SJCRH30 (cell line): ENCODE measurements at regions not wholly inside any gene's neighbourhood (a gene's known extent, or its start where the extent isn't known, plus 50 kb on each side); places are given as distances from the start of the nearest gene placed in this dataset.
"Not testable (repeated sequence)": the region's sequence is repeated elsewhere in the genome, so short reads cannot be mapped to it uniquely, and the experiment has no call there.

Source experiments
- DNase-seq, 2 experiments: peaks; one replicate each; pipeline ENCODE4 v3.0.0-alpha.2; 2015 to 2020
- H3K27ac ChIP-seq: fragments of 250-450 bp; sonication (Bioruptor Pico); 2 replicates; pipeline ENCODE4 v1.5.1; 2020; ENCODE audit warnings: mild to moderate bottlenecking, moderate library complexity
- H3K27me3 ChIP-seq: fragments of 250-450 bp; sonication (Bioruptor Pico); 2 replicates; pipeline ENCODE4 v1.5.1; 2020; ENCODE audit warnings: mild to moderate bottlenecking, moderate library complexity
- H3K36me3 ChIP-seq: fragments of 250-450 bp; sonication (Bioruptor Pico); 2 replicates; pipeline ENCODE4 v1.5.1; 2020; ENCODE audit warnings: mild to moderate bottlenecking, moderate library complexity
- H3K4me1 ChIP-seq: fragments of 250-450 bp; sonication (Bioruptor Pico); 2 replicates; pipeline ENCODE4 v1.5.1; 2020; ENCODE audit warnings: mild to moderate bottlenecking, moderate library complexity
- H3K4me3 ChIP-seq: fragments of 250-450 bp; sonication (Bioruptor Pico); 2 replicates; pipeline ENCODE4 v1.5.1; 2020; ENCODE audit warnings: mild to moderate bottlenecking, moderate library complexity
- H3K9me3 ChIP-seq: fragments of 250-450 bp; sonication (Bioruptor Pico); replicated peaks from 2 replicates; pipeline ENCODE4 v1.5.1; 2020; ENCODE audit warnings: mild to moderate bottlenecking, moderate library complexity

DNA sequence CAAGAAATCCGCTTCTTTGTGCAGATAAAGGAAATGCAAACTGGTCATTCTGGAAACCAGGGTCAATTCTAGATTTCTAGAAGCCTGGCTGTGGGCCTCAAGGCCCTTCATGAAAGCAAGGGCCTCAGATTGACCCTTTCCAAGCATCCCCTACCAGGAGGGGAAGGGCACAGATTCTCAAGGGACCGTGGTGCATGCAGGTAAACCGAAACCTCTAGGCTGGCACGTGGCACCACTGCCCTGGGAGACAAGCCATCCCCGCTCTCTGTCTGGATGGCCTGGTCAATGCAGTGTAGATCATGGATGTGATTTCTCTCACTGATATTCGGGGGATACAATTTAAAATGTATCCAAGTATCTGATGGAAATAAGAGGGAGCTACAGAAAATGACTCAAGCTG lies 69.4 kb downstream of the TOMM20 start:
- Histone ChIP-seq H3K27ac (no peak overlapping the region), H3K27me3 (no peaks in the 10 kb centered on the region), H3K4me3 (no peak overlapping the region), H3K36me3 (no peaks in the 10 kb centered on the region), H3K4me1 (0 out of 2 replicates have a peak, but pooled peaks cover 4% of the 10 kb centered on the region), H3K9me3 (no peaks in the 10 kb centered on the region)
- DNase-seq = no peak

DNA sequence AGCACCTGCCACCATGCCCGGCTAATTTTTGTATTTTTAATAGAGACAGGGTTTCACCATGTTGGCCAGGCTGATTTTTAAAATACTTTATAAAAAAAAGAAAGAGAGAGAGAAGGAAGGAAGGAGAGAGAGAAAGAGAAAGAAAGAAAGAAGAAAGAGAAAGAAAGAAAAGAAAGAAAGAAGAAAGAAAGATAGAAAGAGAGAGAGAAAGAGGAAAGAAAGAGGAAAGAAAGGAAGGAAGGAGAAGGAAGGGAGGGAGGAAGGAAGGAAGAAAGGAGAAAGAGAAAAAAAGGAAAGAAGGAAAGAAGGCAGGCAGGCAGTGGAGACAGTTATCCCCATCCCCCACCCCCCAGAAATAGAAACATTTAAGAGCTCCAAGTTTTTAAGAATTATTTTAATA lies 69.9 kb downstream of the TOMM20 start:
- no peaks in the 10 kb centered on the region for H3K36me3 ChIP-seq
- no peak for DNase-seq
- no peaks in the 10 kb centered on the region for H3K27me3 ChIP-seq
- no peaks in the 10 kb centered on the region for H3K9me3 ChIP-seq
- H3K4me1 ChIP-seq = 0 out of 2 replicates have a peak, but pooled peaks cover 4% of the 10 kb centered on the region
- no peak overlapping the region for H3K4me3 ChIP-seq
- H3K27ac ChIP-seq = no peak overlapping the region

DNA sequence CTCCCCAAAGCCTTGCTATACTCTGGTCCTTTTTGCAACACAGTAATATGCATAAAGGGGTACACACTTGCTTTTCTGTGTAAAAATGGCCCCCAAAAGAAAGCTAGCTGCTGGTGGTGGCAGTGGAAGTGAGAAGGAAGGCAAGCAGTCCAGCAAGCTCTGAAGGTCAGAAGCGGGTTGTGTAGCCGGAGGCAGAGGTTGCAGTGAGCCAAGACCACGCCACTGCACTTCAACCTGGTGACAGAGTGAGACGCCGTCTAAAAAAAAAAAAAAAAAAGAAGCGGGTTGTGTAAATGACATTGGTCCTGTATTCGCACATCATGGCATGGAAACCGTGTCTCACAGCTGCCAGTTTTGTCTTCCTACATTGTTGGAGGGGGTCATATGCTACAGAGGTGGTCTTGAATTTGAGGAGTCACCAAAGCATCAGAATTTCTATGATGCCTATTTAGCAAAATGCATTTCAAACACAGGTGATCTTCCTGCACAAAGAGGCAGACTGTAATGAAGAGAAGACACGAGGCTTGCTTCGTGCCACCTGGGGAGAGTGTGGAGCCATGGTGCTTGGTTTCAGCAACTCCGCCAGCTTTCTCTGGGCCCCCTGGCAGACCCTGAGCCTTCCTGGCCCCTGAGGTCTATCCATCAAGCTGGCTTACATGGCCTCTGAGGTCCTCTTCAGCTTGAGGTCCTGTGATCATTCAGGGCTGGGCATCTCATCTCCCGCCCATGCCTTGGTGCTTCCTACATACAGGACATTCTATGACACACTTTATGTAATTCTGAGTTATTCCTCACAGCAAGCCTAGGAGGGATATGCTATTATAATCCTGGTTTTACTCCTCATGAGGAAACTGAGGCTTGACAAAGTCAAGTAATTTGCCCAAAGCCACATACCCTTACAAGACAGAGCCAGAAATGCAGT lies 71.0 kb downstream of the TOMM20 start:
- H3K4me1 ChIP-seq = 0 out of 2 replicates have a peak, but pooled peaks cover 4% of the 10 kb centered on the region
- no peak overlapping the region for H3K4me3 ChIP-seq
- H3K27ac ChIP-seq = no peak overlapping the region
- no peaks in the 10 kb centered on the region for H3K27me3 ChIP-seq
- no peaks in the 10 kb centered on the region for H3K36me3 ChIP-seq
- no peak for DNase-seq
- no peaks in the 10 kb centered on the region for H3K9me3 ChIP-seq

DNA sequence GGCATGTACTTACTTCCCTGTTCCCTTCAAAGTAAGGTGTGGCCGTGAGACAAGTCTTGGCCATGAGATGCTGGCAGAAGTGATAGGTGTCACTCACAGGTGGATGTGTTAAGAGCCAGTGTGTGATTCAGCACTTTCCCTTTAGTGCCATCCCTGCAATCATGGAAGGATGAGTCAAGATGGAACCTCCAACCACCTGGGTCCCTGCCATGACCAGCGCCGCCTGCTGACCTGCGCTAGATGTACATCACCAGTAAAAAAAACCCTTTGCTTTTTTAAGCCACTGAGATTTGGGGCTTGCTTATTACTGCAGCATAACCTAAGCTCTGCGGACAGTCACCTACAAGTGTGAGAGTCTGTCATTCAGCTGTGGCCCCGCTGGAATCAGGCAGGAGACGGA lies 71.7 kb downstream of the TOMM20 start:
- Histone ChIP-seq H3K27me3 (no peaks in the 10 kb centered on the region), H3K27ac (no peak overlapping the region), H3K9me3 (no peaks in the 10 kb centered on the region), H3K36me3 (no peaks in the 10 kb centered on the region), H3K4me1 (0 out of 2 replicates have a peak, but pooled peaks cover 4% of the 10 kb centered on the region), H3K4me3 (no peak overlapping the region)
- no peak for DNase-seq

DNA sequence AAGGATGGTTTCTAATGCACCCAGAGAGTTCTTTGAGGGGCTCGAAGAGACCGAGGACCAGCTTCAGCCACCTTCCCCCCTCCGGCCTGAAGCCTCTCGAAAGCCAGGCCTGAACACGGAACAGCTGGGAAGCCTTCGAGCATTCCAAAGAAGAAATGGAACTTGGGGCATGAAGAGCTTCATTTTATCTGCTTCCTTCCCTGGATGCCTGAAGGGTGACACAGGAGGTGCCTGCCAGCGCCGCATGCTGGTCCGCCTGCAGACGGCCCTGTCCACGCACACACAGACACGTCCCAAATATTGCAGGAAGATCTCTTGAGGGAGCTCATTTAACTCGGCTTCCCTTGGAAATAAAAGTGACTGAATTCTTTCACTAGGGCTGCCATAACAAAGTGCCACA lies 73.7 kb downstream of the TOMM20 start:
- no peaks in the 10 kb centered on the region for H3K27me3 ChIP-seq
- H3K4me1 ChIP-seq = peaks cover 11% of the 10 kb centered on the region; the same call in 1 of the 2 replicates
- no peak overlapping the region for H3K4me3 ChIP-seq
- H3K27ac ChIP-seq = peak overlapping the region; percentile 48
- H3K9me3 ChIP-seq = no peaks in the 10 kb centered on the region
- no peaks in the 10 kb centered on the region for H3K36me3 ChIP-seq
- DNase-seq = peak; percentile 20 to 32

DNA sequence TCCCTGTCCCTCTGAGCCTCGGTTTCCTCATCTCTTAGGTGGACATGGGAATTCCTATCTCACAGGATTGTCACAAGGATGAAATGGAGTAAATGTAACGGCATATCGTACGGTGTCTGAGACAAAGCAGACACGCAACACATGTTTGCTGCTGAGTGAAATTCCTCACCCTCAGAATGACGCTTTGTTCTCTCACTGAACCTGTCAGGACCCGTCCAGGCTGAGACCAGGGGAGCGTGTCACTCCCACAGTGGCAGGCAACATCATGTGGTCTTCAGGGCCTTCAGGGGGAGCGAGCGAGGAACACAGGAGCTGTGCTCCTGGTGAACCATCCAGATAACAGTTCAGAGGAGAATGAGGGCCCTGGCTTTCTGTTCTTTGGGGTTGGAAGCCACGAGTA lies 74.2 kb downstream of the TOMM20 start:
- DNase-seq = peak; percentile 62 to 73

DNA sequence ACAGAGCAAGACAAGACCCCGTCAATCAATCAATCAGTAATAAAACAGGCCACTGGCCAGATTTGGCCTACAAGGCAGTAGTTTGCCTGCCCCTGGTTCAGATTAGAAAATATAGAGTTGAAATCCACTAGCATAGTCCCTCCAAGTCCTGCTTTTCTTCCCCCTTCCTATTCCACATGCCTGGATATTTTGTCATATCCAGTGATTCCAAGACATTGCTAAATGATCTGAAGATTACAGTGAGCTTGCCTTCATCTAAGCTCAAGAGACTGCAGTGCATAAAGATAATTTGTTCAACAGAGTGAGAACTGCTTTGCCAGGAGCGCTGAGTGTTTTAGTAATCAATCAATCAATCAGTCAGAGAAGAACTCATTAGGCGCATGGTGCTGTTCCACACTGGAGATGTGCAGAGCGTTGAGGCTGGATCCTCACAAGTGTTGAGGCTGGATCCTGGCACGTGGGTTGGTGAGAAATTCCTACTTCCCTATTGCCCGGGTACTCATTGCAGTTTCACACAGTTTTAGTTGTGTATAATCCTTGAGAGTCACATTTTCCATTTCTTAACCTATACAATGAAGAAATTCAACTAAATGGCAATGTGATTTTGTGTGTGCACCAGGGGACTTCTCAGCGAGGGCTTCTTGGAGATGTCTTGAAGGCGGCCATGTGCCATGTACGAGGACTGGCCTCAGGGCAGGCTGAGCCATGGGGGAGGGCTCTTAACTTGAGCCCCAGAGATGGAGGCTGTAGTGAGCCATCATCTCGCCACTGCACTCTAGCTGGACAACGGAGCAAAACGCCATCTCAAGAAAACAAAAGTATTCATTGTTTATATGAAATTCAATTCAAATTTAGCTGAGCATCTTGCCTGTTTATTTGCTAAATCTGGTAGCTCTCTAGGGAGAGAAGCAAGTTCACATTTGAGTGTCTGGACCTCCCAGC lies 76.3 kb downstream of the TOMM20 start:
- Histone ChIP-seq H3K36me3 (no peaks in the 10 kb centered on the region), H3K9me3 (no peaks in the 10 kb centered on the region), H3K27me3 (no peaks in the 10 kb centered on the region), H3K4me3 (no peak overlapping the region), H3K4me1 (peaks cover 26% of the 10 kb centered on the region), H3K27ac (no peak overlapping the region)
- DNase-seq = no peak

More for the DNA sequence above, 74.2 kb downstream of the TOMM20 start:
- H3K4me1 ChIP-seq = peaks cover 15% of the 10 kb centered on the region
- H3K27me3 ChIP-seq = no peaks in the 10 kb centered on the region
- no peaks in the 10 kb centered on the region for H3K9me3 ChIP-seq
- no peaks in the 10 kb centered on the region for H3K36me3 ChIP-seq
- H3K27ac ChIP-seq = peak overlapping the region; percentile 48
- no peak overlapping the region for H3K4me3 ChIP-seq

DNA sequence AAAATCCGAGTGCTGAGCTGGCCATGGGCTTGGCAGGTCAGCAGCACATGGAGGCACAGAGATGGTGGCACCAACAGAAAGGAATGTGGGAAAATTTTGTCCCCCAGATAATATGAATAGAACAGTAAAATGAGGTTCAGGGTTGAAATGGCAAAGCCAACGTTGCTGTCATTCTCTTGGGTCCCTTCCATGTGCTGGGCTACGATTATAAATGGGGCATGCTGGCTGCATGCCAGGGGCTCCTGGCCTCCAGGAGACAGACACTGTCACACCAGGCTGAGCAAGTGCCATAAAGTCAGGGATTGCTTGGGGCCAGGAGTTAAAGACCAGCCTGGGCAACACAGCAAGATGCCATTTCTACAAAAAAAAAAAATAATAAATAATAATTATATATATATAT lies 77.1 kb downstream of the TOMM20 start:
- Histone ChIP-seq H3K27ac (no peak overlapping the region), H3K36me3 (no peaks in the 10 kb centered on the region), H3K27me3 (no peaks in the 10 kb centered on the region), H3K4me3 (no peak overlapping the region), H3K9me3 (no peaks in the 10 kb centered on the region), H3K4me1 (peaks cover 34% of the 10 kb centered on the region)
- DNase-seq = peak in 1 of 2 experiments; percentile 40

DNA sequence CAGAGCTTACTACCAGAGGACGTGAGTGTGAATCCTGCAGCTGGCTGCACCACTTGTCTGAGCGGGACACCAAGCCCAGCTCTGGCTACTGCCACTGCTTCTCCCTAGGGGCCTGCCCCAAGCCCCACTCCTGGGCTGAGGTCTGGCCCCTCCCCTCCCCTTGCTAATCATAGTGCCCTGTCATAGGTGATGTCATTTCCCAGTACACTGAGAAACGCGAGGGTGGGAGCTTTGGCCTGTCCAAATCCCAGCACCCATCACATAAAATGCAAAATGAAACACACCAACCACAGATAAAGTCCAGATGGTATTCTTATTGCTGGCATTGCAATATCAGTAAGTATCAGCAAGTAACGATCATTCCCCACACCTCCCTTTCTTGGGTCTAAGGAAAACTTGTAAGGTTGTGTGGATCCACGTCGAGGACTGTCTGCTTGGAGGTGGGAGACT lies 77.7 kb downstream of the TOMM20 start:
- Histone ChIP-seq H3K4me1 (peaks cover 35% of the 10 kb centered on the region), H3K27me3 (no peaks in the 10 kb centered on the region), H3K4me3 (no peak overlapping the region), H3K27ac (no peak overlapping the region), H3K9me3 (no peaks in the 10 kb centered on the region), H3K36me3 (no peaks in the 10 kb centered on the region)
- peak; percentile 49 to 55 for DNase-seq

DNA sequence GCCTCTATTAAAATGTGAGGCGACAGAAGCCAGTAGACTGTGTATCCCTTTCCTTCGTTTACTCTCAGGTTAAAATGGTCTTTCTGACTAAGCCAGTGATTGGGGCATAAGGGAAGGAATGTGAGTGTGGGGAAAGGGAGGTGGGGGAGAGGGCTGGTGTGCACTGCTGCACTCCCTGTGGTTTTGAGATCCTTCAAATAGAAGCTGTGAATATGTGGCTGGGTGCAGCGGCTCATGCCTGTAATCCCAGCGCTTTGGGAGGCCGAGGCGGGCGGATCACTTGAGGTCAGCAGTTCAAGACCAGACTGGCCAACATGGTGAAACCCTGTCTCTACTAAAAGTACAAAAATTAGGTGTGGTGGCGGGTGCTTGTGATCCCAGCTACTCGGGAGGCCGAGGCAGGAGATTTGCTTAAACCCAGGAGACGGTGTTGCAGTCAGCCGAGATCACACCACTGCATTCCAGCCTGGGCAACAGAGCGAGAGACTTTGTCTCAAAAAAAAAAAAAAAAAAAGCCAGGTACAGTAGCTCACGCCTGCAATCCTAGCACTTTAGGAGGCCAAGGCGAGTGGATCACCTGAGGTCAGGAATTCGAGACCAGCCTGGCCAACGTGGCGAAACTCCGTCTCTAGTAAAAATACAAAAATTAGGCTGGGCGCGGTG lies 78.8 kb downstream of the TOMM20 start:
- not testable (repeated sequence) for H3K4me3 ChIP-seq, H3K27me3 ChIP-seq, H3K36me3 ChIP-seq, H3K9me3 ChIP-seq
- DNase-seq = peak; percentile 67 to 79
- peaks cover 32% of the 10 kb centered on the region for H3K4me1 ChIP-seq
- H3K27ac ChIP-seq = peak overlapping the region; percentile 96

DNA sequence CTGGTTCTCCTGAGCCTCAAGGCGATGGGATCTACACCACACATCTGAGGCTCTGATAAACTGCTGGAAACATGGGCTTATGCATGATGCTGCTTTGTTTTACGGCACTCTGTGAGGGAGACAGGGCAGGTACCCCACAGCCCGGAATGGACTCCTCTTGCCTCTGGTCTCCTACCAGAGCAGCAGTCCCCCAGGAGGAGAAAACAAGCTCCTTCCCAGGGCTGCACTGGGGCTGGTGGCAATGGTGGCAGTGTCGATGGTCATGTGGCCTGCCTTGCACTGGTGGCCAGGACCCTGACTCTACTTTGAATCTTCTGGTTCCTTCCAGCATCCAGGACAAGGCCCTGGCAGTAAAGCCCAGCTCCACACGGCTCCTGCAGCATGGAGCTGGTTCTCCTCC lies 79.4 kb downstream of the TOMM20 start:
- DNase-seq = no peak
- no peak overlapping the region for H3K4me3 ChIP-seq
- H3K36me3 ChIP-seq = no peaks in the 10 kb centered on the region
- peak overlapping the region; percentile 96 for H3K27ac ChIP-seq
- no peaks in the 10 kb centered on the region for H3K9me3 ChIP-seq
- peaks cover 31% of the 10 kb centered on the region for H3K4me1 ChIP-seq
- H3K27me3 ChIP-seq = no peaks in the 10 kb centered on the region

DNA sequence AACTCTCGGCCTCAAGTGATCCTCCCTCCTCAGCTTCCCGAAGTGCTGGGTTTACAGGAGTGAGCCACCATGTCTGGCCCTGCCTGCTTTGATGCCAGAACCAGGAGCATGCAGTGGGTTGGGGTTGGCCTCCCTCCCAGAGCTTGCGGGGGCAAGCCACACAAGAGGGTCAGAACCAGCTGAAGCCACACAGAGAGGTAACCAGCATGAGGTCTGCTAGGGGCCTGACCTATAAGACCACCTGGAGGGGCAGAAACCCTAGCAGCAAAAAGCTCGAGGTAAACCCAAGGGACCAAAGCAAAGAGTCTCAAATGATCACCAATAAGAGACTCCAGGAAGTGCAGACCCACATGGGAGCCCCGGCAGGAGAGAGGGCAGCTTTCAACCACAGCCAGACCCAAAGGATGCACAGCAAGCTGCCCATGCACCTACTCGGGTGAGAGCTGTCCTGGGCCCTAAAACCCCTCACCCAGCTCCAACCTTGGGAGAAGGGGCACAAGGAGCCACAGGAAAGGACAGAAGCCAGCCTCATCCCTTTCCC lies 81.2 kb downstream of the TOMM20 start:
- DNase-seq = peak; percentile 63 to 70
- H3K27me3 ChIP-seq = no peaks in the 10 kb centered on the region
- H3K4me3 ChIP-seq = peak overlapping the region; percentile 11
- H3K27ac ChIP-seq = peak overlapping the region; percentile 96
- H3K4me1 ChIP-seq = peaks cover 31% of the 10 kb centered on the region
- H3K9me3 ChIP-seq = no peaks in the 10 kb centered on the region
- H3K36me3 ChIP-seq = no peaks in the 10 kb centered on the region

DNA sequence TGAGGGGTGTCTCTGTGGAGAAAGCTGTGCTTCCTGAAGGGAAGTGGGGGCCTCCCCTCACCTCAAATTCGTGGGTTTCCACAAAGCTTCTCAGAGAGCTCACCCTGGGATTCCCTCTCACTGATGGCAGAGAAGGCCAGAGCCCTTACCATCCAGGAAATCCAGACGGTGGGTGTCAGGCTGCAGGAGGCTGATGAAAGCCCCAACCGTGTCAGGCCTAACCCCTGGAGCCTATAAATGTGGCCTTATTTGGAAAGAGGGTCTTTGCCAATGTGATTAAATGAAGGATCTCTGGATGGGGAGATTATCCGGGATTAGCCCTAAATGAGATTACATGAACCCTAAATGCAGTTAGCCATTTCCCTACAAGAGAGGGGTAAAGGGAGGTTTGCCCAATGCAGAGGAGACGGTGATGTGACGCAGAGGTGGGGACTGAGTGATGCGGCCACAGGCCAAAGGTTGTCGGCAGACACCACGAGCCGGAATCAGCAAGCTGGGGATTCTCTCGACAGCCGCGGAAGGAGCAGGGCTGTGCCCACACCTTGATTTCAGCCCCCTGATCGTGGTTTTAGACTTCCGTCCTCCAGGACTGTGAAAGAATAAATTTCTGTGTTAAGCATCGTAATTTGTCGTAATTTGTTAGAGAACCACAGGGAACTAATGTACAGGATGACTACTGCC lies 82.6 kb downstream of the TOMM20 start:
- Histone ChIP-seq H3K36me3 (no peaks in the 10 kb centered on the region), H3K27ac (no peak overlapping the region), H3K4me1 (peaks cover 28% of the 10 kb centered on the region), H3K9me3 (no peaks in the 10 kb centered on the region; the same call in 1 of the 2 replicates), H3K27me3 (no peaks in the 10 kb centered on the region), H3K4me3 (no peak overlapping the region)
- no peak for DNase-seq
